HG02840 (cell line): ENCODE measurements at regions not wholly inside any gene's neighbourhood (a gene's known extent, or its start where the extent isn't known, plus 50 kb on each side); places are given as distances from the start of the nearest gene placed in this dataset.
"Not testable (repeated sequence)": the region's sequence is repeated elsewhere in the genome, so short reads cannot be mapped to it uniquely, and the experiment has no call there.

Experiments used
- ATAC-seq: cut with Tn5 transposase; IDR thresholded peaks from one replicate; pipeline ENCODE4 v1.9.1; 2021; ENCODE audit warnings: mild to moderate bottlenecking, moderate library complexity, moderate number of reproducible peaks; ENCODE audit not compliant: unreplicated experiment, low FRiP score

GRCh38 chr4:20003836-20004558 is 247.7 kb upstream of the SLIT2 start:
- ATAC-seq, result not testable (repeated sequence)

DNA sequence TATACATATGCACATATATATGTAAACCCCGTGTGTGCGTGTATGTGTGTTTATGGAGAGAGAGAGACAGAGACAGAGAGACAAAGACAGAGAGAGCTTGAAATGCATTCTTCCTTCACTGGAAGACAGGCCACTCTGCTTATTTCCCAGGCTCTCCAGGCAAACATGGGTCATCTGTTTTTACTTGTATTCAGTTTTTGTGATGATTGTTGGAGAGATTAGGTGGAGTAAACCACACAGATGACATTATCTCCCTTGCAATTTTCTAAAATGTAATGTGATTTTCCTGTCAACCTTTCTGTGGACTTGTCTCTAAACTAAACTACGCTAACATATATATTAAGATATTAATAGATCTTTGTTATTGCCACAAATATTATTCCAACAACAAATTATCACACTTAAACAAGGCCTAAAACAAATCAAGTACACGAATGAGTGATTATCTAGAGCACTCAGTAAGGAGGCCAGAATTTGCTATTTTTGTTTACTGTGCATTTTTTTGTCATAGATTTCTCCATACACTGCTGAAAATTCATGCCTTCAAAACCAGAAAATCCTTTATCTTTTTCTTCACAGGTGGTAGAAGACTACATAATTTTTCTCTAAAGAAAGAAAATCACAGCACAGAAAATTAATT is 251.8 kb upstream of the SLIT2 start:
- no peak for ATAC-seq

- no peak for ATAC-seq
These were observed 252.4 kb upstream of the SLIT2 start for GRCh38 chr4:19999276-19999675.

GRCh38 chr4:19993242-19993641 is 258.5 kb upstream of the SLIT2 start:
- ATAC-seq, result no peak

GRCh38 chr4:19992471-19993093 is 259.1 kb upstream of the SLIT2 start:
- no peak for ATAC-seq

- ATAC-seq, result no peak
These were observed 264.0 kb upstream of the SLIT2 start for GRCh38 chr4:19987746-19988145.

- no peak for ATAC-seq
These were observed 268.6 kb upstream of the SLIT2 start for GRCh38 chr4:19983072-19983471.

DNA sequence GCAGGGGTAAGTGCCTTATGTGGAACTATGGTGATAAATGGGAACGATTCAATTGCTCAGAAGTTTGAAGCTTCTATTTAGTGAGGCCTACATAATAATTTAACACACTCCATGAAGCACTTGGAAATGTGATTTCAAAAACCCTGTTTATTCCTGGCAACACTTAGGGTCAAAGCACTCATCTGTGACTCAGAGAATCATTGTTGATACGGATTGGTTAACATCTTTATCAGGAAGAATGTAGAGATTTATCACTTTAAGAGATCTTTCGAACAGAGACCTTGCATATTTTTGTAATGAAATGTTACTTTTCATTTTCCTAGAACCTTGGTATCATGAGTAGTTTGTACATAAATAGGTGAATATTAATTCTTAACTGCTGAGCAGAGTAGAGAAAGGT is 269.1 kb upstream of the SLIT2 start:
- ATAC-seq, result no peak

DNA sequence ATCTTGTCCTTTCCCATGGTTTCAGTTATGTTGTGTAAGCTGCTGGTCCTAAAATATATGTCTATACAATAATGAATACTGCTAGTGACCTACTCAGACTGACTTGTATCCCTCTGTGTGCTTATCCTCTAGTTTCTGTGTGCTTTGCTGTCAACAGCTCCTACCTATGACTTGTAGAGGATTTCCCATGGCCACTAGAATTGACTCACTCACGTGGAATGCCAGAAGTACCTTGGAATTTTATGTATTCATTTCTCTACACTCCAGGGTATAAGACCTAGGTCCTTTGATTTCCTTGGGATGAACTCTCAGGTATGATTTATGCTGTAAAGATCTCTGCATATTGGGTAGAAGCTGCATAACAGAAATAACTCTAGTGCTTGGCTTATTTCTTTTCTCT is 279.9 kb upstream of the SLIT2 start:
- ATAC-seq, result no peak

- no peak for ATAC-seq
These were observed 282.2 kb upstream of the SLIT2 start for GRCh38 chr4:19969492-19969891.

DNA sequence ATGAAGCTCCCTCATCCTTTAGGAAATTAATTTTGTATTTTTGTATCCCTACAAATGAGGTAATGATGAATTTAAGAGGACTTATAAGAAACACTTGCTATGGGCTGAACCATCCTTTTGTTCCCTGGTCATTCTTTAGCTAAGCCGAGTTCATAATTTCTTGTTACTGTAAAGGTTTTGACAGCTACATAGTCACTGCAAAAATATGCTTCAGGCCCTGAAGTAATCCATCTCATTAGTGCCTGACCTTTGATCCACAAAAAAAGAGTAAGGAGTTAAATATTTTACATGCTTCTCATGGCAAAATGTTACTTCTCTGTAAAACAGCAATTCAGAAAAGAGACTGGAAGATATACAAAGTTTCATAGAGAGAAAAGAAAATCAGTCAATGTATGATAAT is 290.6 kb upstream of the SLIT2 start:
- no peak for ATAC-seq

GRCh38 chr4:19958848-19959247 is 292.9 kb upstream of the SLIT2 start:
- ATAC-seq, result no peak

GRCh38 chr4:19947349-19947748 is 304.4 kb upstream of the SLIT2 start:
- no peak for ATAC-seq

DNA sequence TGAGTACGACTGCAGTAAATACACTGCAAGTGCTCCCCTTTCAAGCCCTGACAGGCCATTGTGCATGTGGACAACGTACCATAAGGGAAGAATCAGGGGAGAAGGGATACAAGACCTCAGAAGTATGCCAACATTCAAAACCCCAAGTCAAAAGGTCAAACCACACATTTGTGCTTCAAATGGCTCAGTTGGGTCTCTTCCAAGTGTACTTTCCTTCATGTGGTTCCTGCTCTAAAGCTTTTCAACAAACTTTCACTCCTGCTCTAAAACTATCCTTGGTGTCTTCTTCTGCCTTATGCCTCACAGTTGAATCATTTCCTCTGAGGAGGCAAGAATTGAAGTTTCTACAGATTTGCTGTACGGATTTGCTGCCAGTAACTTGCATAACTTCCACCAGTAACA is 305.7 kb upstream of the SLIT2 start:
- ATAC-seq, result no peak

GRCh38 chr4:19945501-19945900 is 306.2 kb upstream of the SLIT2 start:
- ATAC-seq, result no peak

DNA sequence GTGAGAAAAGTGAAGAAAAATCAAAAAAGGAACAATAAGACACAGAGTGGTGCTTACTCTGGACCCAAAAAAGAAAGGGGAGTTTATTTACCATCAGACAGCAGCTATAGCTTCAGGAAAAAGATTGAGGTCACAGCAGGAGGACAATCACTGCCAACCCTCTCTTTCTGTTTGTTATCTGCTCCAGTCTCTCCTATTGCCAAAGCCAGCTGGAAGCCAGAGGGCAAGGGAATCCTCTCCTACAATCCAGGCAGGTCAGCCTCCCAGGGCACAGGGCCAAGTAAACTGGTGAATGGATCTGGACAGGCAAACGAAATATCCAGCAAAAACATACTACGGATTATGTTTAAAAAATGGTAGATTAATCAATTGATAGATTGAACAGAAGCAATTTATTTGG is 306.9 kb upstream of the SLIT2 start:
- no peak for ATAC-seq

GRCh38 chr4:19944251-19944650 is 307.5 kb upstream of the SLIT2 start:
- no peak for ATAC-seq

GRCh38 chr4:19941434-19941833 is 310.3 kb upstream of the SLIT2 start:
- ATAC-seq, result no peak

GRCh38 chr4:19940861-19941260 is 310.8 kb upstream of the SLIT2 start:
- ATAC-seq, result no peak

- ATAC-seq, result no peak
These were observed 315.2 kb upstream of the SLIT2 start for GRCh38 chr4:19936476-19936875.

GRCh38 chr4:19930742-19931141 is 321.0 kb upstream of the SLIT2 start:
- ATAC-seq, result no peak

GRCh38 chr4:19927381-19927780 is 324.3 kb upstream of the SLIT2 start:
- no peak for ATAC-seq
